ENCODE measurements at regions not wholly inside any gene's neighbourhood (a gene's known extent, or its start where the extent isn't known, plus 50 kb on each side); places are given as distances from the start of the nearest gene placed in this dataset.

DNA sequence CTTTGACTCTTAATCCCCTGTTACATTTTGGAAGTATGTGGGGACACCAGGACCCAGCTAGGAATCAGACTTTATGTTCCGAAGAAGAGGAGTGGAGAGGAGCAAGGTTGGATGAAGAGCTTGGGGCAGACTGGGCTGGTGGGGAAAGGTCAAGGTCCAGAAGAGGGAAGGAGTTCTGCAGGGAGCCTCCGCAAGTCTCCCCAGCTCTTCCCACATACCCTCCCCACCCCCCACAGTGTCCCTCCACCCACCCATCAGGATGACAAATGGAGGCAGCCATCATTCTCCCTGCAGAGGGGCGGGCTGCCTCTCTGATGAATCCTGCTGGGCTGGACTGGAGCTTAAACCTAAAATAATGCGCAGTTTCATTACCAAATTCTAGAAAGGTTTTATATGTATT is 77.2 kb downstream of the ACKR3 start:
- Histone ChIP-seq H3K27me3 (ENCODE audit: insufficient read depth) (no peaks in the 10 kb centered on the region), H3K36me3 (replicated peaks in 1 of 2; ENCODE audit: control insufficient read depth in 1 of 2, insufficient read depth in 2 of 2, low read length in 1 of 2) (no peaks in the 10 kb centered on the region), H3K27ac (ENCODE audit: low read depth in 2 of 2, low read length in 1 of 2) (no peak overlapping the region), H3K4me1 (ENCODE audit: control insufficient read depth in 1 of 2, insufficient read depth in 2 of 2, low read depth in 1 of 2, low read length in 1 of 2) (no peaks in the 10 kb centered on the region), H3K79me2 (ENCODE audit: insufficient read depth) (no peaks in the 10 kb centered on the region), H3F3A (replicated peaks; ENCODE audit: insufficient read depth) (no peaks in the 10 kb centered on the region), H2AFZ (ENCODE audit: low read depth) (no peak overlapping the region), H3K4me3 (ENCODE audit: low read depth in 2 of 2, low read length in 1 of 2) (no peak overlapping the region), H3K9me3 (no peaks in the 10 kb centered on the region), H3K4me2 (no peak overlapping the region), H3K9me2 (no peaks in the 10 kb centered on the region), H3K9ac (no peak overlapping the region), H4K20me1 (ENCODE audit: insufficient read depth) (no peaks in the 10 kb centered on the region)
- POLR2A ChIA-PET: no interaction called here
- CTCF ChIA-PET: no interaction called here
- TF ChIP-seq SMC3 (IDR thresholded peaks at IDR 0.05; ENCODE audit: low read depth, low read length) (no peak), TEAD4 (IDR thresholded peaks at IDR 0.05; ENCODE audit: borderline replicate concordance, insufficient read depth) (no peak), TCF12 (IDR thresholded peaks at IDR 0.05) (no peak), MEF2A (IDR thresholded peaks at IDR 0.05; ENCODE audit: borderline replicate concordance, low read depth) (no peak), ZBTB33 (IDR thresholded peaks at IDR 0.05; ENCODE audit: borderline replicate concordance, low read depth) (no peak), POLR2AphosphoS5 (IDR thresholded peaks at IDR 0.05; ENCODE audit: low read depth, low read length) (no peak), TAF1 (IDR thresholded peaks at IDR 0.05; ENCODE audit: borderline replicate concordance, low read depth, low read length) (no peak), FOXM1 (IDR thresholded peaks at IDR 0.05; ENCODE audit: low read depth) (no peak), FOXJ3 (CRISPR knock-in tag; IDR thresholded peaks at IDR 0.05) (no peak), GABPA (IDR thresholded peaks at IDR 0.05; ENCODE audit: low read depth) (no peak), REST (IDR thresholded peaks at IDR 0.05; ENCODE audit: low read depth, low read length) (no peak), IRF3 (IDR thresholded peaks at IDR 0.05; ENCODE audit: low read depth, low read length) (no peak), YY1 (IDR thresholded peaks at IDR 0.05; ENCODE audit: low read depth) (no peak), RCOR1 (IDR thresholded peaks at IDR 0.05; ENCODE audit: low read length) (no peak)
- TF ChIP-seq, protein P1, sequence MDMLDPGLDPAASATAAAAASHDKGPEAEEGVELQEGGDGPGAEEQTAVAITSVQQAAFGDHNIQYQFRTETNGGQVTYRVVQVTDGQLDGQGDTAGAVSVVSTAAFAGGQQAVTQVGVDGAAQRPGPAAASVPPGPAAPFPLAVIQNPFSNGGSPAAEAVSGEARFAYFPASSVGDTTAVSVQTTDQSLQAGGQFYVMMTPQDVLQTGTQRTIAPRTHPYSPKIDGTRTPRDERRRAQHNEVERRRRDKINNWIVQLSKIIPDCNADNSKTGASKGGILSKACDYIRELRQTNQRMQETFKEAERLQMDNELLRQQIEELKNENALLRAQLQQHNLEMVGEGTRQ (IDR thresholded peaks at IDR 0.05; ENCODE audit: borderline replicate concordance, low read depth, low read length): no peak
- TF ChIP-seq, protein P2, sequence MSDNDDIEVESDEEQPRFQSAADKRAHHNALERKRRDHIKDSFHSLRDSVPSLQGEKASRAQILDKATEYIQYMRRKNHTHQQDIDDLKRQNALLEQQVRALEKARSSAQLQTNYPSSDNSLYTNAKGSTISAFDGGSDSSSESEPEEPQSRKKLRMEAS (IDR thresholded peaks at IDR 0.05; ENCODE audit: low read depth): no peak
- no peak for DNase-seq
- 36% methylated on average over 4 of the region's 4 CpGs for WGBS (ENCODE audit: low lambda C conversion rate)
